Posterior vena cava (tissue), 2 donors: ENCODE measurements at regions not wholly inside any gene's neighbourhood (a gene's known extent, or its start where the extent isn't known, plus 50 kb on each side); places are given as distances from the start of the nearest gene placed in this dataset.
"Not testable (repeated sequence)": the region's sequence is repeated elsewhere in the genome, so short reads cannot be mapped to it uniquely, and the experiment has no call there.

Experiments
- DNase-seq: peaks from one replicate; pipeline ENCODE4 v3.0.0-alpha.2; 2020; ENCODE audit warnings: low spot score
- intact Hi-C, 2 donors: fragments of 100-400 bp; cut with DNase I; formaldehyde crosslinking; loops; one replicate each; pipeline versions ENCODE4 v1.14.1 to v1.14.2; 2022 to 2023
- donor health status: DM: yes; HTN: yes; CAD: no.
- donor health status: DM: yes; HTN: yes; CAD: no.

DNA sequence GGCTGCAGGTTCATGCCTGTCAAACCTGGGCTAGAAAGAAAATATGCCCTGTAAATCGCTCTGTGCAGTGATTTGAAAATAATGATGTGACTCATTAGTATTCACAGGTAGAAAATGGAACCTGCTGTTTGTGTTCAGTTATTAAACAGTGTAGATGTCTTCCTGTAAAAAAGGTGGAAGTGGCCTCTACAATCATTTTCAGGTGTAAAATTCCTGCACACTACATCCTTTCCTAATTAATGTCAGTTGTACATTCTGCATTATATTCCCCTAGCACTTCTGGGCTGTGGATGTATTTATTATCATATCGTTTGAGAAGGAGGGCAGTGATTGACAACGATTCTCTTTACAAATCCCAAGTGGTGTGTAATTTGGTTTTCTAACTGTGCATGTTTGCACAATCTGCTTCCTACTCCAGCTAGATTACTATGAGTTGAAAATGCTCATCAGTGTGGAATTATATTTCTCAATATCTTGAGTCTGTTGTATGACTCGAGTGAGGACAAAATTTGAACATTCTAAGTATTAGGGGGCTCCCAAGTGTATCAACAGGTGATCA lies 454.0 kb upstream of the DDI1 start:
- intact Hi-C loops, result loop anchor here in 1 of 2 donors (5.0 kb wide), 1 partner anchor 260 kb away; no protein-coding TSS in a partner anchor
- no peak for DNase-seq

DNA sequence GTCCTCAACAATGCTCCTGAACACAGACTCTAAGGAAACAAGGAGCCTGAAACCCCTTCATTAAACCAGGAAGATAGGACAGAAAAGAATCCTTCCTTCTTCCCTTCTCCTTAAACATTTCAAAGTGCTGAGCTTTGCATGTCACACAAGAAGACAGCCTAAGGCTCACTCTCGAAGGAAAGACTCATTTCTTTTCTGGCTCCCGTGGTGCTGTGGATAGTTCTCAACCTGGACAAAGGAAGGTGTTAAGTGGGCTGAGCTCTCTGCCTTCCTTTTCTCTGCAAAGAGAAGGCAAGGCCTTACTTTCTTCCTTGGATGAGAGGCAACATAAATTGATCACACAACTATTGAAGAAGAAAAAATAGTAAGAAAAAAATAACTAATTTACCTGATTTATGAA lies 452.4 kb upstream of the DDI1 start:
- intact Hi-C loops, result loop anchor here in 1 of 2 donors (5.0 kb wide), 1 partner anchor 262 kb away; no protein-coding TSS in a partner anchor
- DNase-seq, result no peak

DNA sequence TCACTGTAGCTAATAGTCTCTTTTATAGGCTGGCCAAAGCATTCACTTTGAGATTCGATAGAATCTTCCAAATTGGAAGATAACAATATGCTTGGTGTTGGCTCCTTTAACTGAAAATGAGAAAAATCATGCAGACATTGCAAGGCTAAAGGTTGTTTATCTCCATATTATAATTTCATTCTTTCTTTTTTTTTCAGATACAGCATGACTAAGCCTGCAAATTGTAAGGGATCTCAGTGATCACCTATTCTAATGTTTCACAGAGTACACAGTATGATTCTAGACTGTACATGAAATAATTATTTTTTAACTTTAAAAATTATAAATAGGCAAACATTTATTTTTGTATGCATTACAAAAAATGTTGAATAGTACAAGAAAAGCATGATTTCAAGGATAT lies 451.7 kb upstream of the DDI1 start:
- intact Hi-C loops, result loop anchor here in 1 of 2 donors (5.0 kb wide), 1 partner anchor 262 kb away; no protein-coding TSS in a partner anchor
- no peak for DNase-seq

DNA sequence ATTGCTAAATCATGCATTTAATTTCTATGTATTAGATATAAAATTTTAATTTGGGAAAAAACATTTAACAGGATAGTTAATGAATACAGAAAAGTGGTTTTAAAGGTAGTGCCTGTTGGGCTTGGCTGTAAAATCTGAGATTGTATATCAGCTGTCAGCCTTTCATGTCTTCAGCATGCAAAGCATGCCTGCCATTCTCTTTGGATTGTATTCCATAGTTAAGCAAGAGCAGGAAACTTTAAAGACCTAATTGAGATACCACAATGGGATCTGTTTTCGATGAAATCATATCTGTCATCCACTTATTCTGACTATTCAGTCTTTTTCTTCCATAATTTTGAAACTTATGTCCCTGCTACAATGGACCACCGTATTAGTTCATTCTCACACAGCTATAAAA lies 451.0 kb upstream of the DDI1 start:
- intact Hi-C loops, result no loop called here

DNA sequence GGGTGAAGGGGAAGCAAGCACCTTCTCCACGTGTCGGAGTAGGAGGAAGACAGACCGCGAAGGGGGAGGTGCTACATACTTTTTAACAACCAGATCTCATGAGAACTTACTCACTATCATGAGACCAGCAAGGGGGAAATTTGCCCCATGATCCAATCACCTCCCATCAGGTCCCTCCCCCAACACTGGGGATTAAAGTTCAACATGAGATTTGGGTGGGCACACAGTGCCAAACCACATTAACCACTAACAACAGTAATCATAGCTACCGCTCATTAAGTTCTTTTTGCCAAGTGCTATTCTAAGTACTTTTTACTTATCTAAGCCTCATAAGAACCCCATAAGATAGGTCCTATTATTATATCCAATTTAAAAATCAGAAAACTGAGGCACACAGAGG lies 450.5 kb upstream of the DDI1 start:
- intact Hi-C loops, result loop anchor here in 1 of 2 donors (2.0 kb wide), 1 partner anchor 173 kb away; no protein-coding TSS in a partner anchor
- no peak for DNase-seq

More for the DNA sequence above, 451.0 kb upstream of the DDI1 start:
- DNase-seq, result no peak

DNA sequence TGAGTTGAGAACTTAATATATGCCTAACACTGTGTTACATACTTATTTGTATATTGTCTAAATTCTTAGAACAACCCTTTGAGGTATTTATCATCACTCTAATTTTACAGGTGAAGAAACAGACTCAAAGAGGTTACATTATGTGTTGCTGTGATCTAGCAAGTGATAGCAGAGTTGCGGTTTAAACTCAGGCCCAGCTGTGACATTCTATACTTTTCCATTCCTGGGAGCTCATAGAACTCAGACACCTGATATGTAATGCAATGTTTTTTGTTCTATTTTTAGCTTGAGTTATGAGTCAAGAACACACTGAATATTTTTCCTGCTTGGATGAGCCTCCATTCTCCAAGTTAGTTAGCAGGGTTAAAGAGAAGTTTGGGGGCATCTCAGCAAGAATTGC lies 449.7 kb upstream of the DDI1 start:
- DNase-seq, result no peak
- intact Hi-C loops, result loop anchor here in 1 of 2 donors (2.0 kb wide), 1 partner anchor 174 kb away; no protein-coding TSS in a partner anchor

DNA sequence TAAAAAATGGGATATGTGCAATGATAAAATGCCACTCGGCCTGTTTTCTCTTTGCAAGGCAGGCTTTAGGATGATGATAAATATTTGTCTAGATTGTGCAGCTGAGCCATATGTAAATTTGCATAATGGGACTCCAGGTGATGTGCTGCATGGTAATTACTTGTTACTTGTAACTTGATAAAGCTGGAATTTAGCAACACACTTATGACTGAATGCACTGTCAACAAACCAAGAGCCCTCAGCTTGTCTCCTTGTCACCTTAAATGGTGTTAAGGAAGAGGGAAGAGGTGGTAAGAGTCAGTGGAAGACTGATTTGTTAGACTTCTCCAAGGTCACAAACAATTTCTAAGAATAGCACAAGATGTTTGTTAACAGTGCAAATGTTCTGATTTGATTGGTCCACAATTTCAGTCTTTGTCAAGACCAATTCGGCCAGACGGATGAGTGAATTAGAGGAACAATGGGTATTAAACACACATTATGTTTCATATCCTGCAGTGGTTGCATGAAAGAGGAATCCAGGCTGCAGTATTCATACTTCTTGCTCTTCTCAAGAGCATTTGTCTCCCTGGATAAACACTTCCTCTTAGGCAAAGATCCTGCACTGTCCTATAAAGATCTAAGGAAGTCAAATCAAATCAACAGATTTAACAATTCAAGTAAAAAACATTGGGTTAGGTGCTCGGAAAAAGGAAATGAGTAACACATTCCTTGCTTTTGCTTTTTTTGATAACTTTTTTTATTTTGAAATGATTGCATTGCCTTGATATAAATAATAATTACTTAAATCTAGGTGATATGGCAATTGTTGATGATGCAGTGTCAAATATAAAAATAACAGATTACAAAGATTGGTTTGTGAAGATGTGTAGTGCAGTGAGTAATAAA lies 448.3 kb upstream of the DDI1 start:
- intact Hi-C loops, result loop anchor here in 1 of 2 donors (2.0 kb wide), 1 partner anchor 175 kb away; no protein-coding TSS in a partner anchor
- DNase-seq, result no peak

DNA sequence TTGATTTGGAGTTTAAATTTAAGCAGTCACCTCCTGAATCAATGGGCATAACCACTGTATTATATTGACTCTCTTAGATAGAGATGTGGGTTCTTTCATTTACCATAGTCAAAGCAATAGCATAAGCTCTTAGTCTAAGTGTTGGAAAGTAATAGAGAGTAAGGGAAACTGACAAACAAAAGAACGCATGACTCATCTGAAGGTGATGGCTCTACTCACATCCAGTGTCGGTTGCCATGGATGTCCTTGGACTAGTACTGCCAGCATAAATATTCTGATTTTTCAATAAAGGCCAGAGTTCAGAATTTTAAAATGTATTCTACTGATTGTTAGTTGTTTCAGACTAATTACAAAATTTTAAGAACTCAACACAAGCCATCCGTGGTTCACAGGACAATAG lies 444.9 kb upstream of the DDI1 start:
- intact Hi-C loops, result no loop called here
- DNase-seq, result no peak

DNA sequence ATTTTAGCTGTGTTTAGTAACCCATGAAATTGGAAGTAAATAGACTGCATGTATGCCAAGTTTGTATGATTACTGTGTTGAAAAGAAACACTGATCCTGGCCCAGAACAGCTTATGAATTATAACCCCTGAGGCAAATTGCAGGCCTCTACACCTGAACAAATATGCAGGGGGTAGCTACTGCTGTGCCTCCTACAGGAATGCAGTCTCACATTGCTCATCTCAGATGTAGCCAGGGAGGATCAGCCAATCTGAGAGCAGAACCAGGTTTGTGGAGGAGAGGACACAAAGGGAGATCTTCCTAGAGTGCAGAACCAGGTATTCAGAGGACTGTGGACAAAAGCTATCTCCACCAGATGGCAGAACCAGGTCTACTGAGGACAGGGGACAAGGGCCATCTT lies 442.2 kb upstream of the DDI1 start:
- DNase-seq, result no peak
- intact Hi-C loops, result no loop called here

DNA sequence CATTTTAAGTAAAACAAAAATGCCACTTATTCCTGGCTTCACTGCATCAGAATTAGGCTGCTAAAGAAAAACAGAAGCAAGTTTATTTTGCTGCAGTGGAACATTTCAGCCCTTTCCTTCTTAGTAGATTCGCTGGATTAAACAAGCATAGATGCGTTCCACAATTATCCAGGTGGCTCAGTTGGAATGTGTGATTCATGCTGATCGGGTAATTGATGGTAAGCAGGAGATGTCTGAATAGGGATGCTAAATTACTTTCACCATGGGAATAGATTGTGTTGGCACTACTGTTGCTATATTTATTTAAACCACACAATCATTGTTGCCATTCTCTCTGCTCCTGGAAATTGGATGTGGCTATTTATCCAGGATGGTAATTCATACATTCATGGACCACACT lies 440.1 kb upstream of the DDI1 start:
- intact Hi-C loops, result no loop called here
- no peak for DNase-seq

DNA sequence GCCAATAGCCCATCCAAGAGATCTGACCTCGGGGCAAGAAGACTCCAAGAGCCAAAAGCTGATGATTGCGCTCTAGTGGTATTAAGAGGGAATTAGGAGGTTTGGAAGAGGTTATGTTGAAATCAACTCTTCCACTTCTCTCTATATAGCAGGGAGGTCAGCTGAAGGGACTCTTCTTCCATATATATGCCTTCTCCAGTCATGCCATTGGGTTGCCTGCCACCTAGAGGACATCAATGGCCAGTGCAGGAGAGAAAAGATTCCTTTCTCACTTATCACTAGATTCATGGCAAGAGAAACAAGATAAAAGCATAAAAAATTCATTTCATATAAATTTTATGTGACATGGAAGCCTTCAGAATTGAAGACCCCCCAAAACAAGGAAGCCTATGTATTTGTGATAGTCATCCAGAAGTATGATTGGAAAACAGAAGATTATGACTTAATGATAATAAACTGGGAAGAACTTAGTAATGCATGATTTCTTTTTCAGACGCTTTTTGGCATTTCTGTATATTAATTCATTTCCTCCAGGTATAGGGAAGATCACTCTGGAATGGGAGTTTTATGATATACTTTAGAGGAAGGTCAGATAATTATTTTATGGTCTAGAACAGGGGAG lies 435.1 kb upstream of the DDI1 start:
- intact Hi-C loops, result no loop called here
- DNase-seq, result no peak

DNA sequence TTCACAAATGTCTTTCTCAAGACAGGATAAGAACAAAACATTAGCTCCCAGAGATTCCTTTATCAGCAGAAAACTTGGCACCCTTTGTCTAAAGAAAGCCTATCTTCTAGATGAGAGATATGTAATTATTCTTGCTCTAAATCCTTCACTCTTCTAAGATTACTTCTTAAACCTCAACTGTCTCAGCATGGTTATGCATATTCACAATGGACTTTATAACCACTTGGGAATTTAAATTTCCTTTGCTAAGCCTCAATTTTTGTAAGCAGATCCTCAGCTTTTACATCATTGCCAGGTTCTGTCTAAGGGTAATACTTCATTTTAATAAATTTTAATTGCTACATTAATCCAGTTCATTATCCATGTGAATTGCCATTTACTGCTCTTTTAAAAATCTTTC lies 433.6 kb upstream of the DDI1 start:
- no peak for DNase-seq
- intact Hi-C loops, result no loop called here

DNA sequence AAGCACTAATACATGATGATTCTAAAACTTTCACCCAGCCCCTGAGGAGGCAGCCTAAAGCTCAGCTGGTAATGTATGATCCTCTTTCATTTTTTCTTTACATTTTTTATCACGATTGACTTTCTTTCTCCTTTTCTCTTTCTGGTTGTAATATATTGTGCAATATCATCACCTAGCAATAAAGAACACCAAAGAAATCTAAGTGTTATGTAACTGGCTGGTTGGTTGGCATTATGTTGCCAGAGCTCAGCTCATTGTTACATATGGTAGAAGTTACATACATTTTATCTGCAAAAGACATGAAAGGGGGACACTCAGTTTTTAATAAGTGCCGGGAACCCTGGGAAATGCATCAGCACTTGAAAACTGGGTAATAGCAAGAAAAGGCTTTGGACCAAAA lies 432.1 kb upstream of the DDI1 start:
- intact Hi-C loops, result no loop called here
- no peak for DNase-seq

DNA sequence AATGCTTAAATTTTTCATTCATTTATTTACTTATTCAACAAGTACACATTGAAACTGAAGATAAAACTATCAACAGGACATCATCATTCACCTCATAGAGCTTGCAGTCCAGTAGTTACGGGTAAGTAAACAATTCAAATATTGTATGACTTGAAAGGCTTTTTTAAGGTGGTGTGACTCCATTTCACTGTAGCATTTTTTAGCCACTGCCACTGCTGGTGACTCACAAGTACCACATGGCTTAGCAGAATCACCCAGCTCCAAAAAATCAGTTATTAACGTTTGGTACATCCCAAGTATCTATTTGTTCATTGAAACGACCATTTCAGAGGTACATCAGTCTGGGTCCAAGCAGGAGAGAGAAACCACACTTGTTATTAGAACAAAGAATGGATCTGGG lies 427.9 kb upstream of the DDI1 start:
- intact Hi-C loops, result no loop called here
- no peak for DNase-seq

DNA sequence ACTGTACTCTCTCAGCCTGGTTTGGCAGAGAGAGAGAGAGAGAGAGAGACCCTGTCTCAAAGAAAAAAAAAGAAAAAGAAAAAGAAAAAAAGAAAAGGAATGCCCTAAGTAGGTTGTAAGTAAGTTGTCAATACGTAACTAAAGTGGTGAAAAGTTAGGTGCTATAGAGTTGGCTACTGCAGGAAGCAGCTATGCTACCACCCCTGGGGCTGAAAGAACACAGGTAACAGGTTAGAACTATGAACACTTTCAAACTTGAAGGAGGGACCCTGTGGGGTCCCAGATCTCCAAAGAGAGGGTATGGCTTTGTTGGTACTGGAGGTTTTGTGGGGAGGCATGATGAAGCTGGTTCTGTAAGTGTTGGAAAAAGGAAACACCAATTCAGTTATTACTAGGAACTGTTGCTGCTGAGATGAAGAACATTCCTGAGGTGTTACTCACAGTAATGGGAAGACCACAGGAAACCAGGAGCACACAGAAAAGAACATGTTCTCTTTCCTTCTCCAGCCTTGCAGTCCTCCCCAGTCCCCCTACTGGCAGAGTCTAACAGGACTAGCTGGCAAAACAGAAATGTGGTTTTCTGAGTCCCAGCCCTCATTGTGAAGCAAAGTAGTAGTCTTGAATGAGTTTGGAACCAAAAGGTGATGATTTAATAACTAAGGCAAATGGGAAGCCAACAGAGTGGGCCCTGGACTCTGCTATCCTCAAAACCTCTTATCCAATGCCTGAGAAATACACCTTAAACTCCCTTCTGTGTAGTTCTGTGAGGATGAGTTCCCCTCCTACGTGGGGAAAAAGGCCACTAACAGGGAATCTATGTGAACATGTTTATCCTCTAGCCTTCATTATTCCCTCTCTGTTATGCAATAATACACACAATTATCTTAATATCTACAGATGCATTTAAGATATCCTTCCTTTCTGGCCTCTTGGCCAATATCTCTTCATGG lies 427.0 kb upstream of the DDI1 start:
- intact Hi-C loops, result no loop called here
- DNase-seq, result no peak

DNA sequence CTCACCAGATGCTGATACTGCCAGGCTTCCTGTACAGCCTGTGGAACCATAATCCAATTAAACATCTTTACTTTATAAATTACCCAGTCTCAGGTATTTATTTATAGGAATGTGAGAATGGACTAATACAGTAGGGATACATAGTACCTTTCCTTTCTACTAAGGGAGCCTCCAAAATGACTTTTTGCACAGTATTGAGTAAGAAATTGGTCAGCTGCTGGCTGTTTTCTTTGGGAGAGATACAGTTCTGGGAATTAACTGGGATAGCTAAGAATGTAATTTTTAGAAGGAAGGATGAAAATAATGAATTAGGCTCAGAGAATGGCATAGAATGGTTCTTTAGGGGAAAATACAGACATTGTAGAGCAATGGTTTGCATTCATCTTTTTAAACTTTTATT lies 426.0 kb upstream of the DDI1 start:
- intact Hi-C loops, result no loop called here
- no peak for DNase-seq

DNA sequence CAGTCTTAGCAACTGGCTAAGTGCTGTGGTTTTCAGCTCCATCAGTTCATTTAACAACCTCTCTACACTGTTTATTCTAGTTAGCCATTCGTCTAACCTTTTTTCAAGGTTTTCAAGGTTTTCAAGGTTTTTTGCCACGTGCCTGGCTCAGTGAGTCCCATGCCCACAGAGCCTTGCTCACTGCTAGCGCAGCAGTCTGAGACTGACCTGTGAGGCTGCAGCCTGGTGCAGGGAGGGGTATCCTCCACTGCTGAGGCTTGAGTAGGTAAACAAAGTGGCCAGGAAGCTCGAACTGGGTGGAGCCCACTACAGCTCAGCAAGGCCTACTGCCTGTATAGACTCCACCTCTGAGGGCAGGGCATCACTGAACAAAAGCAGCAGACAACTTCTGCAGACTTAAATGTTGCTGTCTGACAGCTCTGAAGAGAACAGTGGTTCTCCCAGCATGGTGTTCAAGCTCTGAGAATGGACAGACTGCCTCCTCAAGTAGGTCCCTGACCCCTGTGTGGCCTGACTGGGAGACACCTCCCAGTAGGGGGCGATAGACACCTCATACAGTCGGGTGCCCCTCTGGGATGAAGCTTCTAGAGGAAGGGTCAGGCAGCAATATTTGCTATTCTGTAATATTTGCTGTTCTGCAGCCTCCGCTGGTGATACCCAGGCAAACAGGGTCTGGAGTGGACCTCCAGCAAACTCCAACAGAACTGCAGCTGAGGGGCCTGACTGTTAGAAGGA lies 424.7 kb upstream of the DDI1 start:
- intact Hi-C loops, DNase-seq: not testable (repeated sequence)

DNA sequence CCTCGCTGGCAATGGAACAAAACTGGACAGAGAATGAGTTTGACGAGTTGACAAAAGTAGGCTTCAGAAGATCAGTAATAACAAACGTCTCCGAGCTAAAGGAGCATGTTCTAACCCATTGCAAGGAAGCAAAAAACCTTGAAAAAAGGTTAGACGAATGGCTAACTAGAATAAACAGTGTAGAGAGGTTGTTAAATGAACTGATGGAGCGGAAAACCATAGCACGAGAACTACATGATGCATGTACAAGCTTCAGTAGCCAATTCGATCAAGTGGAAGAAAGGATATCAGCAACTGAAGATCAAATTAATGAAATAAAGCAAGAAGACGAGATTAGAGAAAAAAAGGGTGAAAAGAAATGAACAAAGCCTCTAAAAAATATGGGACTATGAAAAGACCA lies 424.0 kb upstream of the DDI1 start:
- DNase-seq, intact Hi-C loops: not testable (repeated sequence)
